Adrenal gland (tissue), 9 donors: ENCODE measurements at regions not wholly inside any gene's neighbourhood (a gene's known extent, or its start where the extent isn't known, plus 50 kb on each side); places are given as distances from the start of the nearest gene placed in this dataset.

Experiments
- DNase-seq, 7 donors: peaks; one replicate each; pipeline ENCODE4 v3.0.0-alpha.2; 2019 to 2020
- H3K27ac ChIP-seq, 5 donors: fragments of 200-600 bp; sonication (generic) in 4 of 5; 1 replicate in 3 of 5; 2 replicates in 2 of 5; pipeline versions ENCODE4 v1.5.1 to v1.8.0; 2016 to 2020; ENCODE audit warnings: mild to moderate bottlenecking in 1 of 5
- H3K27me3 ChIP-seq: fragments of 200-600 bp; 2 replicates; pipeline ENCODE4 v1.8.0; 2021
- H3K36me3 ChIP-seq, 2 donors: fragments of 200-600 bp; replicated peaks in 1 of 2; 1 replicate in 1 of 2; 2 replicates in 1 of 2; pipeline versions ENCODE4 v1.5.1 to v1.8.0; 2018 to 2022
- H3K4me1 ChIP-seq, 2 donors: fragments of 200-600 bp; replicated peaks in 1 of 2; 1 replicate in 1 of 2; 2 replicates in 1 of 2; pipeline versions ENCODE4 v1.5.1 to v1.8.0; 2018 to 2021
- H3K4me3 ChIP-seq, 4 donors: fragments of 200-600 bp; sonication (generic) in 3 of 4; one replicate each; pipeline ENCODE4 v1.5.1; 2016 to 2018
- H3K9me3 ChIP-seq, 3 donors: fragments of 200-600 bp; sonication (generic) in 1 of 3; replicated peaks in 1 of 3; 1 replicate in 2 of 3; 2 replicates in 1 of 3; pipeline versions ENCODE4 v1.5.1 to v1.8.0; 2016 to 2021
- CTCF ChIP-seq, 6 experiments: fragments of 450-650 bp in 4 of 6; fragments of 200-600 bp in 2 of 6; sonication (generic) in 1 of 6; IDR thresholded peaks; 1 replicate in 5 of 6; 2 replicates in 1 of 6; pipeline versions ENCODE4 v1.5.1 to v1.8.0; 2016 to 2021; ENCODE audit warnings: antibody characterized with exemption in 6 of 6, mild to moderate bottlenecking in 2 of 6, moderate library complexity in 1 of 6
- POLR2A ChIP-seq, 2 donors: fragments of 450-650 bp; IDR thresholded peaks; one replicate each; pipeline ENCODE4 v1.6.1; 2017; ENCODE audit warnings: antibody characterized with exemption in 2 of 2, mild to moderate bottlenecking in 2 of 2, moderate library complexity in 1 of 2
- WGBS, 4 donors: extraction: QIAGEN DNeasy Blood & Tissue Kit in 2 of 4; methylation state at CpG; one replicate each; pipeline versions ENCODE4 v1.1.5 to v1.1.7; 2013 to 2017; 5-methylcytosine and 5-hydroxymethylcytosine counted together
- intact Hi-C, 2 donors: fragments of 100-400 bp; cut with DNase I; formaldehyde crosslinking; loops; one replicate each; pipeline versions ENCODE4 v1.14.1 to v1.15.0; 2022 to 2023
- donor health status: healthy with polysubstance abuse.
- donor health status: Bipolar disorder and iron deficiency.
- donor health status: DM: yes; HTN: yes; CAD: no.
- donor health status: DM: no; HTN: no; CAD: no.
- donor health status: DM: no; HTN: no; CAD: no.

DNA sequence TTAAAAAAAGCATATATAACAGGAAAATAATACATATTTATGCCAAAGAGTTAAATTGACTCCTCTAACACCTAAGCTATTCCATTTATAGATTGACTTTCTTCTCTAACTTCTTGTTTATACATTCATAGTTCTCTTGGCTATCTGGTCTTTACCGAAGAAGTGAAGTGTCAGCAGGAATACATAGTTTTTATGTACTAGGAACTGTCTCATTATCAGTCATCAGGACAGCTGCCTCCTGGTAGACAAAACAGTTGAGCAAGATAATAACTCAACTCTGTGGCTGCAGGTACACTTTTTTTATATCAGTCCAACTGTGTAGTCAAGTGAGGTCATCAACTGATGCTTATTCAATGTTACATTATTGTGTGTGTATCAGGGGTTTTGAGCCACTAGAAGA is 1436.0 kb upstream of the NUDT12 start:
- intact Hi-C loops: no loop called here

GRCh38 chr5:104998169-104998568 is 1435.6 kb upstream of the NUDT12 start:
- intact Hi-C loops: no loop called here
- 37 to 82% (median 59%) methylated on average over 1 of the region's 1 CpG for WGBS, 4 donors
- Histone ChIP-seq H3K9me3 (no peaks in the 10 kb centered on the region), H3K4me1 (no peaks in the 10 kb centered on the region), H3K4me3 (no peak overlapping the region), H3K27ac (no peak overlapping the region), H3K36me3 (no peaks in the 10 kb centered on the region), H3K27me3 (no peaks in the 10 kb centered on the region)
- DNase-seq: no peak
- no peak for TF ChIP-seq POLR2A (IDR thresholded peaks at IDR 0.05)
- no peak for TF ChIP-seq CTCF (IDR thresholded peaks at IDR 0.05)

More for the DNA sequence above, 1436.0 kb upstream of the NUDT12 start:
- no peak overlapping the region for H3K4me3 ChIP-seq
- no peak overlapping the region for H3K27ac ChIP-seq
- no peak for DNase-seq
- TF ChIP-seq CTCF (IDR thresholded peaks at IDR 0.05) (no peak), POLR2A (IDR thresholded peaks at IDR 0.05) (no peak)
- H3K9me3 ChIP-seq: no peaks in the 10 kb centered on the region
- no peaks in the 10 kb centered on the region for H3K27me3 ChIP-seq
- no peaks in the 10 kb centered on the region for H3K36me3 ChIP-seq
- 44 to 68% (median 61%) methylated on average over 1 of the region's 1 CpG for WGBS, 4 donors
- H3K4me1 ChIP-seq: no peaks in the 10 kb centered on the region

- no peak overlapping the region for H3K27ac ChIP-seq
- no peaks in the 10 kb centered on the region for H3K9me3 ChIP-seq
- no peaks in the 10 kb centered on the region for H3K27me3 ChIP-seq
- no peaks in the 10 kb centered on the region for H3K4me1 ChIP-seq
- no peak overlapping the region for H3K4me3 ChIP-seq
- TF ChIP-seq CTCF (IDR thresholded peaks at IDR 0.05) (no peak), POLR2A (IDR thresholded peaks at IDR 0.05) (no peak)
- H3K36me3 ChIP-seq: no peaks in the 10 kb centered on the region
- intact Hi-C loops: no loop called here
- DNase-seq: no peak
Observed at GRCh38 chr5:104987074-104987473, 1424.5 kb upstream of the NUDT12 start.

DNA sequence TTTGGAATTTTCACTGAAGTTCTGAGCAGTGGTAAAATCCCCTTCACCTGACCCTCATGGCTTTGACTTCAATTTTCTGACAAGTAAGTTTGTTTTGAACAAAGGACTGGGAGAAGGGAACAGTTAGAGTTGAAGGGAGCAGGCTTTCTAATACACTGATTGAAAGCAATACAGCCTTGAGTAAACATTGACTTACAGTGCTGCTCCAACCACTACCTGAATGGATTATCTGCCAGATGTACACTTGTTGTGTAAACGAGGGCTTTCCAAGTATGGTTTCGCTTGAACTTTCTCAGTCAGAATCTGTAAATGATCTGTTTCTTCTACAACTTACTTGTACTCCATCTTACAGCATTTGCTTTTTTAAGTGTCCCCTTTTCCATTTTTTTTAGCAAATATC is 1414.9 kb upstream of the NUDT12 start:
- intact Hi-C loops: no loop called here
- no peaks in the 10 kb centered on the region for H3K9me3 ChIP-seq
- no peaks in the 10 kb centered on the region for H3K36me3 ChIP-seq
- H3K27ac ChIP-seq: no peak overlapping the region
- no peak for DNase-seq
- TF ChIP-seq CTCF (IDR thresholded peaks at IDR 0.05) (no peak), POLR2A (IDR thresholded peaks at IDR 0.05) (no peak)
- WGBS, 4 donors: 63 to 73% (median 68%) methylated on average over 2 of the region's 2 CpGs
- no peaks in the 10 kb centered on the region for H3K4me1 ChIP-seq
- H3K4me3 ChIP-seq: no peak overlapping the region
- H3K27me3 ChIP-seq: no peaks in the 10 kb centered on the region
